Duodenal mucosa (tissue), 2 donors: ENCODE measurements at regions not wholly inside any gene's neighbourhood (a gene's known extent, or its start where the extent isn't known, plus 50 kb on each side); places are given as distances from the start of the nearest gene placed in this dataset.

Source experiments
- H3K27ac ChIP-seq: one replicate; pipeline ENCODE4 v1.7.0; 2013; ENCODE audit warnings: low read depth, low read length
- H3K27me3 ChIP-seq, 2 donors: one replicate each; pipeline ENCODE4 v1.7.0; 2013; ENCODE audit warnings: low read length in 2 of 2, control low read depth in 1 of 2; ENCODE audit not compliant: insufficient read depth in 2 of 2, control insufficient read depth in 1 of 2
- H3K36me3 ChIP-seq, 2 donors: one replicate each; pipeline ENCODE4 v1.7.0; 2013; ENCODE audit warnings: low read length in 2 of 2, control low read depth in 1 of 2; ENCODE audit not compliant: insufficient read depth in 2 of 2, control insufficient read depth in 1 of 2
- H3K4me1 ChIP-seq, 2 donors: one replicate each; pipeline ENCODE4 v1.7.0; 2013; ENCODE audit warnings: low read length in 2 of 2, control low read depth in 1 of 2; ENCODE audit not compliant: insufficient read depth in 2 of 2, control insufficient read depth in 1 of 2
- H3K4me3 ChIP-seq, 2 donors: one replicate each; pipeline ENCODE4 v1.7.0; 2013; ENCODE audit warnings: low read length in 2 of 2, low read depth in 1 of 2
- H3K9ac ChIP-seq, 2 donors: one replicate each; pipeline ENCODE4 v1.7.0; 2013; ENCODE audit warnings: low read length in 2 of 2, low read depth in 1 of 2
- H3K9me3 ChIP-seq, 2 donors: one replicate each; pipeline ENCODE4 v1.7.0; 2013; ENCODE audit warnings: low read length in 2 of 2, control low read depth in 1 of 2; ENCODE audit not compliant: control insufficient read depth in 1 of 2

DNA sequence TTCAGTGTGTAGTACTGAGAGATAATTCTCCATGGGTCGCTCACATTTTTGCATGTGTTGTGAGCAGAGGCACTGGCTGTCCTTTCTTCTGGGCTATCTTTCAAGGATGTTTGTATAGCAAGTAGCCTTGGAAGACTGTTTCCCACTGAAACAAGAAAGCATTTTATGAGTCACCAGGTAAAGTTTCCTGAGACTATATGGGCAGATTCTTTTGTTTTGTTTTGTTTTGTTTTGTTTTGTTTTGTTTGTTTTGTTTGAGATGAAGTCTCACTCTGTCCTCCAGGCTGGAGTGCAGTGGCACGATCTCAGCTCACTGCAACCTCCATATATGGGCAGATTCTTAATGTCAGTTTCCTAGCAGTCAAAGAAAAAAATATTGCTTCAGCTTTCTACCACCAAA is 912.6 kb downstream of the TTLL7 start:
- Histone ChIP-seq H3K36me3 (no peaks in the 10 kb centered on the region), H3K9ac (no peak overlapping the region), H3K4me1 (no peaks in the 10 kb centered on the region), H3K4me3 (no peak overlapping the region), H3K9me3 (no peaks in the 10 kb centered on the region), H3K27me3 (no peaks in the 10 kb centered on the region), H3K27ac (no peak overlapping the region)

DNA sequence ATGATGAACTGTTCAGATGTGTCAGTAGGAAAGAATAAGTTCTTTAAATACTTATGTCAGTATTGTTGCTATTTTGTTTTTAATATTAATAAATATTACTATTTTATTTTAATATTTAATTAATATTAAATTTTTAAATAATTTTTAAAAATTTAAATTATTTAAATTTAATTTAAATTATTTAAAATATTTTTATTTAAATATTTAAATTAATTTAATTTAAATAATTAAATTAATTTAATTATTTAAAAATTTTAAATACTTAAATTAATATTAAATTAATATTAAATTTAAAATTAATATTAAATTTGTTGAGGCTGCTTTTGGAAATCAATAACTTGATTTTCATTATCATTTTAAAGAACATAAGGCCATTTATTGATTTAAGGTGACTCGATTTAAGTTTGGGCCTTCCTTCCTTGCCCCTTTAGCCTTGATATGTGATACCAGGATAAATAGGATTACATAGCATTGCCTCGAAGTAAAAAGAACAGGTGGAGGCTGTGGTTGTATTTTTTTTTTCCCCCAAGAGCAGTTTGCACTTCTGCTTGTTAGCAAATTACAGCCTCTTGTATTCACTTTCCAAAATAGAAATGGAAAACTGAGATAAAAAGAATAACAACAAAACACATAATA is 915.2 kb downstream of the TTLL7 start:
- H3K36me3 ChIP-seq: no peaks in the 10 kb centered on the region
- no peak overlapping the region for H3K4me3 ChIP-seq
- no peak overlapping the region for H3K9ac ChIP-seq
- no peaks in the 10 kb centered on the region for H3K4me1 ChIP-seq
- no peaks in the 10 kb centered on the region for H3K27me3 ChIP-seq
- H3K9me3 ChIP-seq: no peaks in the 10 kb centered on the region
- H3K27ac ChIP-seq: no peak overlapping the region

DNA sequence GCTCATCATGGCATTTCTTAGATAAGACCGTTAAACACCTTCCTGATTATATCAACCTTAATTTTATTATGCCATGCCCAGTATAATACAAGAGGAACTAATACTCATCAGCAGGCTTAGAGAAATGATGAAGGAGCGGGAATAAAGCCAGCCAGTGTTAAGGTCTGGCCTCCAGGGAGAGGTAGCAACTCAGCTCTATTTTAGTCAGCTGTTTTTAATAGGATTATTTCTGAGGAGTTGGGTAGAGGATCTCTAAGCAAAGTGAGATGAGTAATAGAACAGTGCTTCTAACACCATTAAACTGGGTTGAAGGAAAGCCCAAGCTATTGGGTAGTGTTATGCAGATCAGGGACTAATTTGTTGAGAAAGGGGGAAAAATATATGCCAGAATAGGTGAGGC is 921.5 kb downstream of the TTLL7 start:
- H3K4me3 ChIP-seq: no peak overlapping the region
- no peaks in the 10 kb centered on the region for H3K27me3 ChIP-seq
- no peak overlapping the region for H3K9ac ChIP-seq
- no peaks in the 10 kb centered on the region for H3K4me1 ChIP-seq
- H3K9me3 ChIP-seq: no peaks in the 10 kb centered on the region
- H3K36me3 ChIP-seq: no peaks in the 10 kb centered on the region
- H3K27ac ChIP-seq: no peak overlapping the region

DNA sequence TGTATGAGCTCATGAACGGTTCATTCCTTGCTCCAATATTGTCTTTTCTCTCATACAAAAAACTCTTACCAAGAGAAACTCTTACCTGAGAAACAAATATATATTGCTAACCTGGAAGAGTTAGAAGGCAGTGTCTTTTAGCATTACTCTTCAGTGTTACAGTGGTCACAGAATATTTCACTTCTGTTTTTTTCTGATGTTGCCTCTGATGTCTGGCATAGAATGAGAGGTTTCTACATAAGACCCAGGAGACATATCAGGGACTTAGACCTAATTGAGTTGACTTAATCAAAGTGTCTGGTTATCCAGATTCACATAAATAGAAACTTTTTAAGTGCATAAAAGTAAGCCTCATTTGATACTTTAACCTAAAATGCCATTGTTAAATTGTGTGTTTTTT is 923.8 kb downstream of the TTLL7 start:
- Histone ChIP-seq H3K27ac (no peak overlapping the region), H3K27me3 (no peaks in the 10 kb centered on the region), H3K4me1 (no peaks in the 10 kb centered on the region), H3K9me3 (no peaks in the 10 kb centered on the region), H3K36me3 (no peaks in the 10 kb centered on the region), H3K4me3 (no peak overlapping the region), H3K9ac (no peak overlapping the region)

DNA sequence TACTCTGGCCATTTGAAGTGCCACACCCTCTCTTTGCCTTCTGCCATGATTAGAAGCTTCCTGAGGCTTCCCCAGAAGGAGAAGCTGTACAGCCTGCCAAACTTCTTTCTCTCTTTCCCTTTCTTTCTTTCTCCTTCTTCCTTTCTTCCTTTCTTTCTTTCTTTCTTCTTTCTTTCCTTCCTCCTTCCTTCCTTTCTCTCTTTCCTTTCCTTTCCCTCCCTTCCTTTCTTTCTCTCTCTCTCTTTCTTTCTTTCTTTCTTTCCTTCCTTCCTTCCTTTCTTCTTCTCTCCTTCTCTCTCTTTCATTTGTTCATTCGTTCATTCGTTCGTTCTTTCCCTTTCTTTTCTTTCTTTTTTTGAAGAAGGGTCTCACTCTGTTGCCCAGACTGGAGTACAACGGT is 931.0 kb downstream of the TTLL7 start:
- no peaks in the 10 kb centered on the region for H3K27me3 ChIP-seq
- H3K36me3 ChIP-seq: no peaks in the 10 kb centered on the region
- H3K9ac ChIP-seq: no peak overlapping the region
- no peak overlapping the region for H3K4me3 ChIP-seq
- no peak overlapping the region for H3K27ac ChIP-seq
- no peaks in the 10 kb centered on the region for H3K4me1 ChIP-seq
- H3K9me3 ChIP-seq: no peaks in the 10 kb centered on the region

DNA sequence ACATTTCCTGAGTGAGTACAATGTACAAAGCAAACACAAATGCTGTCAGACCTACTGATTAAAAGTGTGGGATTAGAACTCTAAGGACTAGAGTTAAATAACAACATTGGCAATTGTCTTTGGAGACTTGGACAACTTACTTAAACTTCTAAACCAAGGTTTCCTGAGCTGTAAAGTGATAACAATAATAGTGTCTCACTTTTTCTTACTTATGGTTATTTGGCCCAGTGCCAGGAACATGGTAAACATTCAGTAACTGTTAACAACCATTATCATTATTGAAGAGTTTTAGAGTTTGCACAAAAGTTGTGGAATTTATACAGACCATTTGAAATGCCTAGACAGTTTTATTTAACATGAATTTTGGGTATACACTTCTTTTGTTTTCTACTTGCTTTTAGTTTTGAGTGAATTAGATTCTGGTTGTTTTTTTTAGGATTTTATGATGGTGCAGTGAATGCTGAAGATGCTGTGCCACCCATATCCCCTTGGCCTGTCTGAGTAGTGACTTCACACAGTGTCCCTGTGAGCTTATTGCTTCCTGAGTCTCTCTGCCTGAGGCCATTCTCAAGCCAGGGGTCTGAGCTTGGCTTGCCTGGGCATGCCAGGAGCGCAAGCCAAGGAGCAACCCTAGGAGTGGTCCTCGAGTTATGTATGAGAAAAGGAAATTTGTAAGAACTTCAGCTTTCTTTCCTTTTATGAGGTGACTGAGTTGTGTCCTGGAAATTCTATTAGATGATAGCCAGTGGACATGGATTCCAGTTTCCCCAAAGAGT is 932.8 kb downstream of the TTLL7 start:
- no peaks in the 10 kb centered on the region for H3K9me3 ChIP-seq
- no peaks in the 10 kb centered on the region for H3K36me3 ChIP-seq
- H3K9ac ChIP-seq: no peak overlapping the region
- no peak overlapping the region for H3K4me3 ChIP-seq
- H3K27ac ChIP-seq: no peak overlapping the region
- H3K4me1 ChIP-seq: no peaks in the 10 kb centered on the region
- no peaks in the 10 kb centered on the region for H3K27me3 ChIP-seq

DNA sequence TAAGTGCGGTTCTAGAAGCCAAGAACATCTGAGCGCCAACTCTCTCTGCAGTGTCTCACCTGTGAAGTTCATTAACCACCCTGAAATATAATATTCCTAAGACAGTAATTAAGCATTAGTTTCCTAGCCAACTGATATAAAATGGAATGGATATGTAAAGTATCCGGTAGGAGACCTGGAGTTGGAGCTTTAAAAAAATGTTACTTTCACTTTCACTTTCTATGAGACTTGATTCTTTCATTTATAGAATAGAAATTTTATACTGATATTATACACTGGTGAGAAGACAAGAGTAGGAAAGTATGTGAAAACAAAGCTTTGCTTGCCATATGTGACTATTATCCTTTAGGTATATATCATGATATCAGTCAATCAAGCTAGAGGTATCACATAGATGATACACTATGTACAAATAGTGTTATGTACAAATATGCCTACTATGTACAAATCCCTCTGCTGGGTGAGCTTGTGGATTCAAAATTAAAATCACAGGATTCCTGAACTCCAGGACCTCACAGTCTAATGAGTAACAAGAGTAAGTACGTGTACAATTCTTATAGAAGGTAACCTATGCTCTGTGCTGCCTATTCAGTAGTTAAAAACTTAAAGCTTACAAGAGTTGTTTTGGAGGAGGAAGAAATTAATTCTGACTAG is 934.2 kb downstream of the TTLL7 start:
- H3K36me3 ChIP-seq: no peaks in the 10 kb centered on the region
- no peaks in the 10 kb centered on the region for H3K9me3 ChIP-seq
- no peak overlapping the region for H3K4me3 ChIP-seq
- H3K9ac ChIP-seq: no peak overlapping the region
- H3K4me1 ChIP-seq: no peaks in the 10 kb centered on the region
- no peaks in the 10 kb centered on the region for H3K27me3 ChIP-seq
- H3K27ac ChIP-seq: no peak overlapping the region

DNA sequence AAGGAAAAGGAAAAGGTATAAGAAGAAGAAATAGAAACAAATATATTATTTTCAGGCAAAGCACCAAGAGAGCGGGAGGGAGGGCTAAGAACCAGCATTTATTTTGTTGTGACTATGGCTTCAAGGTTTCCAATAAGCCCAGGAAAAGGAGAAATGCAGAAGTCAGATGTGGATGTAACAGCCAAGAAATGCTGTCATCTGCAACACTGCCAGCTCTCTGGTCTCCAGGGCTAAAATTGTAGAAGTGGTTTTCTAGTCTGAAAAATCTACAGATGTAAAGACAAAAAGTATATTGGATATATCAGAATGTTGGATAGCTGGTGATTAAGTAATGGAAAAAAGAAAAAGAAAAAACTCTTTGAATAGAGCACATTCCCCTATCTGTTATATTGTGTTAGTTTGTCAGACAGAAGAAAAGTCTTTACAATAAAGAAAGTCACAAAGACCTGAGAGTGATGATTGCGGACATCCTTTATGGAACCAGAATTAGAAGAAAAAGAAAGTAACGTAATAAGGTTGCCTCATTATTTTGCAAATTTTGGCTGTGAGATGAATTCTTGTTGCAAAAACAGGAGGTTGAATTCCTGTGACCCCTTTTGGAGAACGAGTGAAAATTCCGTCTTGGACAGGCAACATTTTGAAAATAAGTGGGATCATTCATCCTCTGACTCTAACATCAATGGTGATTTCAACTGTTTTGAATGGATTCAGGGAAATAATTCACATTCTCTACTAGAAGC is 938.1 kb downstream of the TTLL7 start:
- H3K27me3 ChIP-seq: no peaks in the 10 kb centered on the region
- no peaks in the 10 kb centered on the region for H3K4me1 ChIP-seq
- no peaks in the 10 kb centered on the region for H3K9me3 ChIP-seq
- no peak overlapping the region for H3K27ac ChIP-seq
- no peak overlapping the region for H3K9ac ChIP-seq
- no peak overlapping the region for H3K4me3 ChIP-seq
- H3K36me3 ChIP-seq: no peaks in the 10 kb centered on the region

DNA sequence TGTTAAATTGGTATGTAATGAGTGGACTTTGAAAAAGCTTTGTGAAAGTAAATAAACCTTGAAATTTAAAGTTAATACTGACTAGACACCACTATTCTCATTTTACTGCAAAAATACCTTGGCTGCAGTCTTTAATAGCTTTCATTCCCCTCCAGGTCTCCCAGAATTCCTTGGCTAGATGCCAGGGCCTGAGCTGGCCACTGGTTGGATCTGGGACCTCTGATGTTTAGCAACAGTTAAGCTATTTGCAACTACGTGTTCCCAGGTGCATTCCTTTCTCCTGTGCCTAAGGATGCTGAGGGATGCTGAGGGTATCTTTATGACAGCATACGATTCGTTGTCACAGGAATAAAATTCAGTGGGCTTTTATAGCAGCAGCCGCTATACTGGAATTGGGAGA is 938.7 kb downstream of the TTLL7 start:
- H3K9me3 ChIP-seq: no peaks in the 10 kb centered on the region
- no peaks in the 10 kb centered on the region for H3K4me1 ChIP-seq
- no peak overlapping the region for H3K4me3 ChIP-seq
- H3K27ac ChIP-seq: no peak overlapping the region
- no peak overlapping the region for H3K9ac ChIP-seq
- no peaks in the 10 kb centered on the region for H3K27me3 ChIP-seq
- no peaks in the 10 kb centered on the region for H3K36me3 ChIP-seq

DNA sequence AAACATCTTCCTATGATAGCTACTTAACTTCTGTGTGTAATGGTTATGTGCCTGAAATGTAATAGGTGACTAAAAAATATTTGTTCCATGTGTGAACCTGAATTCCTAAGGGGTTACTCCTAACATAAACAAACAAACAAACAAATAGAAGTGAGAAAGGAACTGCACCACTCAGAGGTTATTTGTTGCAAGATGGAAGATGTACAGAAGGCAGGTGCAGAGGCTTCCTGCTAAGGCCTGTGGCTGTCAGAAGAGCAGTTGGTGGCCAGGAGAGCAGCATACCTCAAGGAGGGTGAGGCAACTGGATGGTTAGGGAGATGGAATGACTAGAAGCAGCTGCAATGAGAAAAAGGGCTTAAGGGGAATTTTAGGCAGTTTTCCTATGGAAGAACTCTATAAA is 940.6 kb downstream of the TTLL7 start:
- Histone ChIP-seq H3K9me3 (no peaks in the 10 kb centered on the region), H3K27ac (no peak overlapping the region), H3K27me3 (no peaks in the 10 kb centered on the region), H3K36me3 (no peaks in the 10 kb centered on the region), H3K4me3 (no peak overlapping the region), H3K9ac (no peak overlapping the region), H3K4me1 (no peaks in the 10 kb centered on the region)
